Endothelial cell of umbilical vein (primary cell): ENCODE measurements at regions not wholly inside any gene's neighbourhood (a gene's known extent, or its start where the extent isn't known, plus 50 kb on each side); places are given as distances from the start of the nearest gene placed in this dataset.

ENCODE experiments used
- BruUV-seq: library from RNA; stranded (reverse); fragments of 400-500 nt; replicated peaks from 2 replicates; lab custom pipeline; 2021; lab: Mats Ljungman, UMichigan
- CTCF ChIA-PET: fragments of 300-600, 350-600 bp; sonication (Branson Sonifier 250); formaldehyde crosslinking; loops from one replicate; lab custom pipeline; 2021; ENCODE audit warnings: antibody characterized with exemption, inconsistent platforms; lab: Charles Lee
- POLR2A ChIA-PET: fragments of 300-600, 350-600 bp; sonication (Branson Sonifier 250); formaldehyde crosslinking; loops from one replicate; lab custom pipeline; 2021; ENCODE audit warnings: antibody characterized with exemption, inconsistent platforms; lab: Charles Lee
- DNase-seq: peaks from one replicate; pipeline ENCODE4 v3.0.0-alpha.2; 2011; ENCODE audit warnings: low read depth, low spot score
- FAIRE-seq: peaks from 2 replicates; lab custom pipeline; 2011; peaks lifted over from hg19 to GRCh38; lab: Jason Lieb, UNC
- H2AFZ ChIP-seq: 2 replicates; pipeline ENCODE4 v1.6.0; 2012; ENCODE audit warnings: low read depth, low read length, control low read depth, inconsistent platforms
- H3K27ac ChIP-seq: 2 replicates; pipeline ENCODE4 v1.5.1; 2011; ENCODE audit warnings: low read depth, mild to moderate bottlenecking, control low read depth, low read length, moderate library complexity; ENCODE audit not compliant: insufficient read depth
- H3K27me3 ChIP-seq, 2 experiments: 2 replicates each; pipeline versions ENCODE4 v1.6.0 to v1.6.1; 2011; ENCODE audit warnings: low read length in 2 of 2, mixed read lengths in 1 of 2; ENCODE audit not compliant: control insufficient read depth in 2 of 2, insufficient read depth in 2 of 2
- H3K36me3 ChIP-seq, 2 experiments: 2 replicates in 1 of 2; 3 replicates in 1 of 2; pipeline ENCODE4 v1.5.1; 2011; ENCODE audit warnings: low read length in 2 of 2, mild to moderate bottlenecking in 1 of 2, moderate library complexity in 1 of 2; ENCODE audit not compliant: control insufficient read depth in 2 of 2, insufficient read depth in 2 of 2; ENCODE audit errors: extremely low read depth in 1 of 2
- H3K4me1 ChIP-seq: 3 replicates; pipeline ENCODE4 v1.5.1; 2011; ENCODE audit warnings: mild to moderate bottlenecking, low read length; ENCODE audit not compliant: control insufficient read depth, insufficient read depth; ENCODE audit errors: extremely low read depth
- H3K4me2 ChIP-seq: 2 replicates; pipeline ENCODE4 v1.6.1; 2011; ENCODE audit warnings: low read length, control low read depth, mixed read lengths; ENCODE audit not compliant: insufficient read depth
- H3K4me3 ChIP-seq, 3 experiments: fragments of 200-600 bp in 1 of 3; sonication (generic), shearing (Covaris generic) in 1 of 3; replicated peaks in 1 of 3; 2 replicates each; pipeline ENCODE4 v1.5.1; 2011 to 2016; ENCODE audit warnings: control low read depth in 3 of 3, low read length in 3 of 3, mild to moderate bottlenecking in 2 of 3, inconsistent platforms in 1 of 3, low read depth in 1 of 3, moderate library complexity in 1 of 3; ENCODE audit not compliant: insufficient read depth in 1 of 3
- H3K79me2 ChIP-seq: 2 replicates; pipeline ENCODE4 v1.6.0; 2012; ENCODE audit warnings: low read length, inconsistent platforms; ENCODE audit not compliant: control insufficient read depth, insufficient read depth
- H3K9ac ChIP-seq: replicated peaks from 2 replicates; pipeline ENCODE3; 2011; ENCODE audit warnings: low read length, control low read depth; ENCODE audit not compliant: insufficient read depth; ENCODE audit errors: extremely low read depth
- H3K9me1 ChIP-seq: replicated peaks from 3 replicates; pipeline ENCODE4 v1.6.0; 2011; ENCODE audit warnings: mild to moderate bottlenecking, low read length; ENCODE audit not compliant: control insufficient read depth, insufficient read depth; ENCODE audit errors: extremely low read depth
- H3K9me3 ChIP-seq: replicated peaks from 2 replicates; pipeline ENCODE4 v1.5.1; 2012; ENCODE audit warnings: low read length, inconsistent platforms; ENCODE audit not compliant: control insufficient read depth, insufficient read depth
- H4K20me1 ChIP-seq: replicated peaks from 2 replicates; pipeline ENCODE3; 2011; ENCODE audit warnings: mild to moderate bottlenecking, low read length; ENCODE audit not compliant: control insufficient read depth, insufficient read depth; ENCODE audit errors: extremely low read depth
- CTCF ChIP-seq, 2 donors: IDR thresholded peaks; 1 replicate in 1 of 2; 2 replicates in 1 of 2; pipeline ENCODE4 v1.5.1; 2011; ENCODE audit warnings: low read length in 2 of 2, mild to moderate bottlenecking in 2 of 2, moderate library complexity in 2 of 2, control low read depth in 1 of 2, inconsistent platforms in 1 of 2, low read depth in 1 of 2; ENCODE audit not compliant: insufficient read depth in 1 of 2; ENCODE audit errors: extremely low read depth in 1 of 2
- EZH2 ChIP-seq: IDR thresholded peaks from 2 replicates; pipeline ENCODE4 v1.6.1; 2012; ENCODE audit warnings: borderline replicate concordance, low read depth, mild to moderate bottlenecking, moderate library complexity, low read length, inconsistent platforms; ENCODE audit not compliant: severe bottlenecking
- FOS ChIP-seq: IDR thresholded peaks from 2 replicates; pipeline ENCODE4 v1.6.1; 2011; ENCODE audit warnings: mild to moderate bottlenecking, low read length, moderate library complexity, borderline replicate concordance; ENCODE audit not compliant: insufficient read depth
- GATA2 ChIP-seq: IDR thresholded peaks from 2 replicates; pipeline ENCODE4 v1.7.0; 2011; ENCODE audit warnings: low read depth, mild to moderate bottlenecking, moderate library complexity, mixed read lengths, low read length; ENCODE audit not compliant: insufficient read length, insufficient read depth
- JUN ChIP-seq: IDR thresholded peaks from 2 replicates; pipeline ENCODE4 v1.6.1; 2011; ENCODE audit warnings: borderline replicate concordance, low read depth; ENCODE audit not compliant: insufficient read length, insufficient read depth
- MAX ChIP-seq: IDR thresholded peaks from 2 replicates; pipeline ENCODE4 v1.6.1; 2011; ENCODE audit not compliant: insufficient read depth, insufficient read length
- MYC ChIP-seq: IDR thresholded peaks from one replicate; pipeline ENCODE4 v1.6.1; 2011; ENCODE audit warnings: mild to moderate bottlenecking, low read depth, low read length
- POLR2A ChIP-seq: IDR thresholded peaks from 2 replicates; pipeline ENCODE4 v1.6.1; 2012; ENCODE audit warnings: low read depth, mild to moderate bottlenecking, control low read depth, low read length
- POLR2AphosphoS5 ChIP-seq: IDR thresholded peaks from 2 replicates; pipeline ENCODE4 v1.6.1; 2012; ENCODE audit warnings: low read depth, mild to moderate bottlenecking, control low read depth, low read length, moderate library complexity; ENCODE audit not compliant: insufficient read depth
- dilution Hi-C: fragments of 300-500 bp; cut with MboI; formaldehyde crosslinking; loops from one replicate; pipeline ENCODE4 v1.15.0; 2019; ENCODE audit warnings: low sequenced_read_pairs; ENCODE audit not compliant: extremely low pct_ligation_motif_present
- intact Hi-C: fragments of 100-400 bp; cut with micrococcal nuclease; formaldehyde crosslinking; loops from one replicate; pipeline ENCODE4 v1.10.0; 2022

- ChIA-PET CTCF (no interaction called here), POLR2A (no interaction called here)
- H3K9me3 ChIP-seq, result peaks cover 3% of the 10 kb centered on the region
- dilution Hi-C loops (no loop called here), intact Hi-C loops (no loop called here)
- TF ChIP-seq POLR2AphosphoS5 (no peak), FOS (no peak), JUN (no peak), CTCF (IDR thresholded peaks at IDR 0.05; ENCODE audit: extremely low read depth in 1 of 2, insufficient read depth in 1 of 2, low read depth in 1 of 2, low read length in 2 of 2) (no peak), EZH2 (no peak)
- no peak overlapping the region for H3K27ac ChIP-seq
- no peak for DNase-seq
- H3K27me3 ChIP-seq, result no peaks in the 10 kb centered on the region
- no peak overlapping the region for H2AFZ ChIP-seq
- H4K20me1 ChIP-seq, result no peaks in the 10 kb centered on the region
- H3K4me1 ChIP-seq, result no peaks in the 10 kb centered on the region
- H3K79me2 ChIP-seq, result no peaks in the 10 kb centered on the region
- no peaks in the 10 kb centered on the region for H3K36me3 ChIP-seq
- H3K4me2 ChIP-seq, result no peak overlapping the region
- no peaks in the 10 kb centered on the region for H3K9me1 ChIP-seq
- no peak overlapping the region for H3K4me3 ChIP-seq
- no peak for FAIRE-seq
- no peak overlapping the region for H3K9ac ChIP-seq
- BruUV-seq, result no TSS peak
These were observed 125.9 kb upstream of the B3GAT1 start for GRCh38 chr11:134537941-134538340.

- H3K9me3 ChIP-seq, result peaks cover 3% of the 10 kb centered on the region
These were observed 125.3 kb upstream of the B3GAT1 start for GRCh38 chr11:134537296-134537695.

More at GRCh38 chr11:134537296-134537695, 125.3 kb upstream of the B3GAT1 start:
- no peak for TF ChIP-seq POLR2AphosphoS5
- no peak for TF ChIP-seq MAX
- no peak for TF ChIP-seq POLR2A
- TF ChIP-seq CTCF (IDR thresholded peaks at IDR 0.05; ENCODE audit: extremely low read depth in 1 of 2, insufficient read depth in 1 of 2, low read depth in 1 of 2, low read length in 2 of 2), result no peak
- no peak for TF ChIP-seq GATA2
- no peak for TF ChIP-seq EZH2
- TF ChIP-seq MYC, result no peak
- no peak for TF ChIP-seq FOS
- TF ChIP-seq JUN, result no peak
- Histone ChIP-seq H2AFZ (no peak overlapping the region), H3K4me2 (no peak overlapping the region), H3K79me2 (no peaks in the 10 kb centered on the region), H3K27me3 (no peaks in the 10 kb centered on the region), H3K9ac (no peak overlapping the region), H4K20me1 (no peaks in the 10 kb centered on the region), H3K9me1 (no peaks in the 10 kb centered on the region), H3K36me3 (no peaks in the 10 kb centered on the region), H3K4me1 (no peaks in the 10 kb centered on the region), H3K4me3 (no peak overlapping the region), H3K27ac (no peak overlapping the region)
- intact Hi-C loops (no loop called here), dilution Hi-C loops (no loop called here)
- no peak for FAIRE-seq
- POLR2A ChIA-PET, result no interaction called here
- BruUV-seq, result no TSS peak
- CTCF ChIA-PET, result no interaction called here
- DNase-seq, result no peak
